ENCODE measurements at regions not wholly inside any gene's neighbourhood (a gene's known extent, or its start where the extent isn't known, plus 50 kb on each side); places are given as distances from the start of the nearest gene placed in this dataset.
"Not testable (repeated sequence)": the region's sequence is repeated elsewhere in the genome, so short reads cannot be mapped to it uniquely, and the experiment has no call there.

- DNase-seq (ENCODE audit: low spot score), result no peak
Observed at GRCh38 chr18:66011916-66012315, 261.1 kb downstream of the CDH7 start.

DNA sequence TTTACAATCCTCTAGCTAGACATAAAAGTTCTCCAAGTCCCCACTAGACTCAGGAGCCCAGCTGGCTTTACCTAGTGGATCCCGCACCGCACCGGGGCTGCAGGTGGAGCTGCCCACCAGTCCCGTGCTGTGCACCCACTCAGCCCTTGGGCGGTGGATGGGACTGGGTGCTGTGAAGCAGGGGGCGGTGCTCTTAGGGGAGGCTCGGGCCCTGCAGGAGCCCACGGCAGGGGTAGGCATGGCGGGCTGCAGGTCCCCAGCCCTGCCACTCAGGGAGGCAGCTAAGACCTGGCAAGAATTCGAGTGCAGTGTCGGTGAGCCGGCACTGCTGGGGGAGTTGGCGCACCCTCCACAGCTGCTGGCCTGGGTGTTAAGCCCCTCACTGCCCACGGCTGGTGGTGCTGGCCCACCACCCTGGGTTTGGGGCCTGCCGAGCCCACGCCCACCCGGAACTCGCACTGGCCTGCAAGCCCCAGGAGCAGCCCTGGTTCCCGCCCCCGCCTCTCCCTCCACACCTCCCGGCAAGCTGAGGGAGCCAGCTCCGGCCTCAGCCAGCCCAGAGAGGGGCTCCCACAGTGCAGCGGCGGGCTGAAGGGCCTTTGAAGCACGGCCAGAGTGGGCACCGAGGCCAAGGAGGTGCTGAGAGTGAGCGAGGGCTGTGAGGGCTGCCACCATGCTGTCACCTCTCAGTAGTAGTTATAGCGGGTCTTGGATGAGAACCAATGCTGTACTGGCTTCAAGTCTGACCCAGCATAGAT lies 255.2 kb downstream of the CDH7 start:
- DNase-seq (ENCODE audit: low spot score), result no peak

- not testable (repeated sequence) for DNase-seq (ENCODE audit: low spot score)
Observed at GRCh38 chr18:65998971-65999700, 248.3 kb downstream of the CDH7 start.

DNA sequence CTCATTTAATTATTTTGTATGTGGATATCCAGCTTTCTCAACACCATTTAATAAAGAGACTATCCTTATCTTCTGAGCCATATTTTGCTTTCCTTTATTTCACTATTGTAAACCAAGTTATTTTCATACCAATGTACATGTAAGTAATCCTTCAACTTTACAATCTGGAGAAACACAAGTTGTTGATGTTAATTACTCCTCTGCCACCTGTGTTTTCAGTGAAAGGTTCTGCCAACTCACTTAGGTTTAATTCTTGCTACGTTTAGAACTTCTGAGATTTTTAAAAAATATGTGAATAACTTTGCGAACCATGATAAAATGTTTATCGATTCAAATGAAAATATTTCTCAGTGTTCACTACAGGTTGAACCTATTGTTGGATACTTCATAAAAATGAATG lies 244.4 kb downstream of the CDH7 start:
- no peak for DNase-seq (ENCODE audit: low spot score)

DNA sequence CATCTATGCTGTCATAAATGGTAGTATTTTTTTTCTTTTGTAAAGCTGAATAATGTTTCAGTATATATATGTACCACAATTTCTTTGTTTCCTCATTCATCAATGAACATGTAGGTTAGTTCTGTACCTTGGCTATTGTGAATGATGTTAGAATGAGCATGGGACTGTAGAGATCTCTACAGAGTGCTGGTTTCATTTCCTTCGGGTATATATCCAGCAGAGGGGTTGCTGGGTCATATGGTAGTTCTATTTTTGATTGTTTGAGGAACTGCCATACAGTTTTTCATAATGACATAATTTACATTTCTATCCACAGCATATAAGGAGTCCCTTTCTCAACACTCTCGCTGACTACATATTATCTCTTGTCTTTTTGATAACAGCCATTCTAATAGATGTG lies 243.5 kb downstream of the CDH7 start:
- DNase-seq (ENCODE audit: low spot score), result no peak

DNA sequence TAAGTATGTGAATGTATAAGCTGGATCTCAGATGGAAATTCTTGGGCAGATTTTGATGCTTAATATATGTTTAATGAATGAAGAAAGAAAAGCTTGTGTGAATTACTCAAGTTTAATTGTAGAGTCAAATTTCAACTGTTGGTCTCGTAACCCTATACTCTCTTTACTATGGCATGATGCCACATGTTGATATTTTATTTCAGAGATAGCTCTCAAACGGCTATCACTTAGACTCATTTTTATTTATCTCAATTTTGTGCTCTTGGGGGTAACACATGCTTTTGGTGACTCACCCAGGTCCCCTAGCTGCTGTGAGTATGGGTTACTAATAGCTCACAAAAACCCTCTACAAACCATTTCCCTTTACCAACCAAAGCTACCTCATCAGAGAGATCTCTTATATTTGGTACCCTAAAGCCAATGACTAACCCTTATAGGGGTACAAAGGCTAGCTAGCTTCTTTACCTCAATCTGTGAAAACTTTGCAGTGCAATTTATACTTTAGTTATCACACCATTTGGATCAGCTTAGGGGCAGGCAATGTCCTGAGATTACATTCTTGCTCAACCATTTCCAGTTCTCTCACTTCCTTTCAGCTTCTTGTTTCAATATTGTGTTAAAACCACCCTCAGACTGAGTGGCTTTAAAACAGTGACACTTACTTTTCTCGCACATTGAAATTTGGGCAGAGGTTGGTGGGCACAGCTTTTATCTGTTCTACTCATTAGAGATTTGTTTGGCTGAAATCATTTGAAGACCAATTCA lies 240.3 kb downstream of the CDH7 start:
- DNase-seq (ENCODE audit: low spot score), result no peak

DNA sequence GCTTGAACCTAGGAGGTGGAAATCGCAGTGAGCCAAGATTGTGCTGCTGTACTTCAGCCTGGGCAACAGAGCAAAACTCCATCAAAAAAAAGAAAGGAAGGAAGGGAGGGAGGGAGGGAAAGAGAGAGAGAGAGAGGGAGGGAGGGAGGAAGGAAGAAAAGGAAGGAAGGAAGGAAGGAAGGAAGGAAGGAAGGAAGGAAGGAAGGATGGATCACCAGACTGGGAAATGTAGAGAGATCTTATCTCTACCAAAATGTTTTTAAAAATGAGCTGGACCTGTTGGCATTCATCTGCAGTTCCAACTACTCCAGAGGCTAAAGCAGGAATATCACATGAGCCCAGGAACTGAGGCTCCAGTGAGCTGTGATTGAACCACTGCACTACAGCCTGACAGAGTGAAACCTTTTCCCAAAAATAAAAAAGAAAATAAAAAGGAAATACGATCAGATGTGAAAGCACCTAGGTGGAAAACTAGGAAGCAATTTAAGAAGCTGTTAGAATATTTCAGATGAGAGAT lies 239.4 kb downstream of the CDH7 start:
- no peak for DNase-seq (ENCODE audit: low spot score)

GRCh38 chr18:65988972-65989371 lies 238.2 kb downstream of the CDH7 start:
- no peak for DNase-seq (ENCODE audit: low spot score)

DNA sequence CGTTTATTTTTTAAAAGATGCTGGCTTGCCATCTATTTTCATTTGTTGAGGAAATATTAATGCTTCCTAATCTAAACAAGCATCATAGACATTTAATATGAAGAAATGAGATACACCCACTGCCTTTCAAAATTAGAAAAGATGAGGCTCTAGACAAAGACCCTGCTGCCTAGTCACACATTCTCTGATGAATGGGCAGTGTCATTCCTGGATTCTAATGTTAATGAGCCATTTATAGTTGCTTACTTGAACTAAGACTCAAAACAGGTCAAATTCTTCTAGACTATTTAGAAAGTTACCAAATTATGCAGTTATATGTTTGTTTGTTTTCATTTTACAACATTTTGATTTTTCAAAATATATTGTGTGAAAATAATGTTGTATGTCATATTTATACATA lies 237.6 kb downstream of the CDH7 start:
- no peak for DNase-seq (ENCODE audit: low spot score)

DNA sequence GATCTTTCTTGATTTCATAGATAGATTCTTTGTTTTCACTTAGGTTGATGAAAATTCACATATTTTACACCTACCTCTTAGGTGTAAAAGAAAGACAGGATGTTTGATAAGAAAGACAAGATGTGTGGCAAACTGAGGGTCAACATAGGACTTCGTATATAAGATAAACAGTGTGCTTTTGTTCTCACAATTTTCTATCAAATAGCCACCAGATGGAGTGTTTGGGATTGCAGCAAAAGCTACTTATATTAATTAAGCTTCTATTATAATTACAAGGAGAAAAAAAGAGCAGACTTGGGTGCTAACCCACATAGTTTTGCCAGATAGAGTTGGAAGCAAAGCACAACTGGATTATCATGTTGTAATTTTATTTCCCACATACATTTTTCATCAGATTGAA lies 232.9 kb downstream of the CDH7 start:
- no peak for DNase-seq (ENCODE audit: low spot score)

GRCh38 chr18:65975536-65975935 lies 224.7 kb downstream of the CDH7 start:
- no peak for DNase-seq (ENCODE audit: low spot score)

GRCh38 chr18:65974758-65975157 lies 223.9 kb downstream of the CDH7 start:
- DNase-seq (ENCODE audit: low spot score), result no peak

- DNase-seq (ENCODE audit: low spot score), result no peak
Observed at GRCh38 chr18:65968239-65969004, 217.6 kb downstream of the CDH7 start.

- no peak for DNase-seq (ENCODE audit: low spot score)
Observed at GRCh38 chr18:65955747-65956146, 204.9 kb downstream of the CDH7 start.

- no peak for DNase-seq (ENCODE audit: low spot score)
Observed at GRCh38 chr18:65954372-65954771, 203.6 kb downstream of the CDH7 start.

- no peak for DNase-seq (ENCODE audit: low spot score)
Observed at GRCh38 chr18:65946777-65947176, 196.0 kb downstream of the CDH7 start.

GRCh38 chr18:65943268-65943667 lies 192.5 kb downstream of the CDH7 start:
- no peak for DNase-seq (ENCODE audit: low spot score)

- DNase-seq (ENCODE audit: low spot score), result no peak
Observed at GRCh38 chr18:65942854-65943253, 192.0 kb downstream of the CDH7 start.

DNA sequence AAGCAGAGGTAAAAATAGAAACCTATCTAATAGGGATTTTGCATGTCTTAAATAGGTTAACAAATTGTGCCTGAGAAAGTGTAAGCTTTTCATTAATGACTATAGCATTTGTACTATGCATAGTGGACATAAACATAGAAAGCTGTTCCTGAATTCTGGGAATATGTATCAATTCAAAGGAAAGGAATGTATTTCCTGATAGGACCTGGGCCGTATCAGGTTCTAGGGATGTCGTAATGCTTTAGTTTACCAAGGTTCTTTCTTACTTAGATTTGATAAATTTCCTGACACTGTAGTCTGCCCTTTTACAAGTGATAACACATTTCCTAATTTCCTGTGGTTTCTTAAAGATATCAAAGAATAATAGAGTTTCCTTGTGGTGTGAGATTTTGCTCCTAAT lies 191.3 kb downstream of the CDH7 start:
- DNase-seq (ENCODE audit: low spot score), result no peak

DNA sequence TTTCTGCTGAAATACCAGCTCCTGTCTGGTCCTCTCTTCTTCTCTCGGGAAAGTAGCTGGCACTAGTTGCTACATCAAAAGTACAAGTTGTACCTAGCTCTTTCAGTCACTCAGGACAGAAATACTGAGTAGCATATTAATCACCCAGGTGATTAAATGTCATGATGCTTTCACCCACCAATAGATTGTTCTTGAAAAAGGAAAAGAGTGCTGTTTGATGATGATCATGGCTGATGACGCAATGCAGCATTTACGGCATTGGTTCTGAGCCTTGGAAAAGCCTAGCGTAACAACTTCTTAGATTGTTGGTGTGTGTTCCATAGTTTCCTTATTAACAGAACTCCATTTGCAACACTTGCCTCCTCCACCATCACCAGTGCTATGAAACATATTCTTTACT lies 190.7 kb downstream of the CDH7 start:
- no peak for DNase-seq (ENCODE audit: low spot score)
